ENCODE measurements at regions not wholly inside any gene's neighbourhood (a gene's known extent, or its start where the extent isn't known, plus 50 kb on each side); places are given as distances from the start of the nearest gene placed in this dataset.

GRCh38 chr12:104863296-104863948, 94.7 kb downstream of the SLC41A2 start:
- DNase-seq (ENCODE audit: low read depth in 2 of 3, low spot score in 2 of 3): no peak

DNA sequence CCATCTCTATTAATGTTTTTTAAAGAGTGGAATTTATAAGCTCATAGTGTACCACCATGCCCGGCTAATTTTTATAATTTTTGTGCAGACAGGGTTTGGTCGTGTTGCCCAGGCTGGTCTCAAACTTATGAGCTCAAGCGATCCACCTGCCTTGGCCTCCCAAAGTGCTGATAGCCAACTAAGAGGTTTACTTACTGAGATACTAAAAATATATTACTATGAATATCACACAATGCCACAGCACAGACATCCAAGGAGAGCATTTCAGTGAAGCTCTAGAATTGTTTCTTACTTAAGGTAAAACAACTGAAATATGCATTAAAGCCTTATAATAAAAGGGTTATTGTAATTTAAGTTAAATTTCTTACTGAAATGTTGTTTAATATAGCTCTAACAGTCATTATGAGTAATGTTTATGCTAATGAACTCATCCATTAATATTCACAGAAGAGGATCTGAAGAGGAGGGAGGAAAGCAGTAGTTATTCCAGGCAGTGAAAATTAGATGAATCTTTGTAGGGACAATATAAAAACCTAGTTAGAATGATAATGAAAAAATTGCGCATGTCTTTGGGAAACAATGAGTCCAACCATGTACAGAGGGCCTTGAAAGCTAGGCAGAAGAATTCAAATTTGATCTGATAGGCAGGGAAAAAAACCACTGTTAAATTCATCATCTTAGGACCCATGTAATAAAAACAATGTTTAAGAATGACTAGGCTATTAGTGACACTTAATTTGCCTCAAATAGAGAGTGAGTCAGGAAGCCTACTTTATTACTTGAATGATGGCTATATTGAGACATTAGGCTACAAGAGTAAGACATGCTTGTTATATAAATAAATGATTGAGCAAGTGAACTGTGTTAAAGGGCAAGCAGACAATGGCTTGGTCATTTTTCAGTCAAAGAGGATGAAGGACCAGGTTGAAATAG, 99.2 kb downstream of the SLC41A2 start:
- DNase-seq (ENCODE audit: low read depth in 2 of 3, low spot score in 2 of 3): no peak

GRCh38 chr12:104856531-104856930, 101.6 kb downstream of the SLC41A2 start:
- no peak for DNase-seq (ENCODE audit: low read depth in 2 of 3, low spot score in 2 of 3)

GRCh38 chr12:104855599-104855998, 102.5 kb downstream of the SLC41A2 start:
- DNase-seq (ENCODE audit: low read depth in 2 of 3, low spot score in 2 of 3): no peak

DNA sequence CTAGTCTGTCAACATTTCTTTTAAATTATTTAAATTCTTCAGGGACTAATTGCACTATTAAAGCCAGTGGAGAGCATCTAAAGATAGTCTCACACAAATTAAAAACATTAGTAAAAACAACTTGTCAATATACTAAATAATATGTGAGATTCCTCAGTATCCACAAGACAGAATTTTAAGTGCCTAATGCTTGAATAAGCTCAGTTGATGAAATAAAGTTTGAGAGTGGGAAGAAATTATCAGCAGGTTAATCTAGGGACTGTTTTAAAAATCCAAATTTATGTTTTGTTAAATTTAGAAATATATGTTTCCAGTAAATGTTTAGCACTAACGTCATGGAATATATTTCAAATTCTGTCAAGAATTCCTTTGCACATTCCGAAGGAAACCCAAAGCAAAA, 105.2 kb downstream of the SLC41A2 start:
- no peak for DNase-seq (ENCODE audit: low read depth in 2 of 3, low spot score in 2 of 3)

GRCh38 chr12:104852102-104852501, 106.0 kb downstream of the SLC41A2 start:
- no peak for DNase-seq (ENCODE audit: low read depth in 2 of 3, low spot score in 2 of 3)

DNA sequence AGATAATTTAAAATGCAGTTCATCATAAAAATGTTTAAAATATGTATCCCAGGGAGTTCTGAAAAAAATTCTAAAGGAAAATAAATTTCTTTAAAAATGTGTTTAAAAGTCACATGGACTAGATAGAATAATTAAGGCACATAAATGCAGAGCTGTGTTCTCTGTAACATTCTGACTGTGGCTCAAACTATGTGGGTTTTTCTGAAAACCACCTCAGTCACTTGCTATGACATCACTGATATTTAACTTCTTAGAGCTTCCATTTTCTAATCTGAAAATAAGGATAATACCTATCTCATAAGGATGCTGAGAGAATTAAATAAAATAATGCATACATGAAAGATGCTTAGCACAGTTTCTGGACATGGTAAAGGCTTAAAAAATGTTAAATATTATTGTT, 107.3 kb downstream of the SLC41A2 start:
- DNase-seq (ENCODE audit: low read depth in 2 of 3, low spot score in 2 of 3): no peak

DNA sequence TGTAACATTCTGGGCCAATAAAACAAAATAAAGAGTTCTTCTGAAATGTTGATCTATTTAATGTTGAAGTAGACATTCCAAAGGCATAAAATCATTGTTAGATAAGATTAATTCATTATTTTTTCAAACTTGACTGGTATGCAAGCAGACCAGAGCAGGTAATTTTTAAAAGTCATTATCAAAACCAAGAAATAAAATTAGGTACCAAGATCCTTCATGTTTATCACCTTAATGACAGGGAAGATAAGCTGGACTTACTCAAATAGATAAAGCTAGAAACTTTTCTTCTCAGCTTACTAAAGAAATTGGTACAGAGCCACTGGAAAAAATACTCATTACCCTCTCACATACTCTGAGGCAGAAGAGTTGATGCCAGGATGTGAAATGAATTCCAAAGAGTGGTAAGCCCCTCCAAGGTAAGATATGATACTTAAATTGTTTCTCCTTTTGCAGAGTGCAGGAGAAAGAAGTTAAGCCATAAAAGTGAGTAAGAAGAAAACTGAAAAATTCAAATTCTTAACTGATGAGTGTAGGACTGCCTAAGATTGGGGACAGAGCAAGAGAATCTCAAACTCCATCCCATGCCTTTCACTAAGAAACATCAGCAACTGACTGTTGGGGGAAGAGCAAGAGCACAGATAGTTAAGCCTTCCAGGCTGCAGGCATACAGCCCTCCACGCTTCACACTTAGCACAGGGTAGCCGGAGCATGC, 111.9 kb downstream of the SLC41A2 start:
- DNase-seq (ENCODE audit: low read depth in 2 of 3, low spot score in 2 of 3): no peak

DNA sequence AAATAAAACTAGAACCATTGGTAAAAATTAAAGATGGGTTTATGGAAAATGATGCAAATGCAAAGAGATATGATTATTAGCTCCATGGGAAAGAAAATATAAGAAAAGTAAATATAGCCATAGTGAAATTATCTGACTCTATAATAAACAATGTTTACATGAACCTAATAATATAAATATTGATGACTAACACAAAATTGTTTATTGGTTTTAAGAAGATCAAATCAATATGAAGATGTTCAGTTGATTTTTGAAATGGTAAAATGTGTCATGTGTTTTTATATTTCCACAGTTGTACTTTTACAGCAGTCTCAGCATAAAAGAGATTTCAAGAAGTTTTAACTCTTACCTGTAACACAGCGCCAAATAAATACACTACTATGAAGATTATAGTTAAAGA, 114.0 kb downstream of the SLC41A2 start:
- DNase-seq (ENCODE audit: low read depth in 2 of 3, low spot score in 2 of 3): no peak

GRCh38 chr12:104840262-104840661, 117.8 kb downstream of the SLC41A2 start:
- DNase-seq (ENCODE audit: low read depth in 2 of 3, low spot score in 2 of 3): no peak

- no peak for DNase-seq (ENCODE audit: low read depth in 2 of 3, low spot score in 2 of 3)
Observed at GRCh38 chr12:104835317-104835716, 122.8 kb downstream of the SLC41A2 start.

DNA sequence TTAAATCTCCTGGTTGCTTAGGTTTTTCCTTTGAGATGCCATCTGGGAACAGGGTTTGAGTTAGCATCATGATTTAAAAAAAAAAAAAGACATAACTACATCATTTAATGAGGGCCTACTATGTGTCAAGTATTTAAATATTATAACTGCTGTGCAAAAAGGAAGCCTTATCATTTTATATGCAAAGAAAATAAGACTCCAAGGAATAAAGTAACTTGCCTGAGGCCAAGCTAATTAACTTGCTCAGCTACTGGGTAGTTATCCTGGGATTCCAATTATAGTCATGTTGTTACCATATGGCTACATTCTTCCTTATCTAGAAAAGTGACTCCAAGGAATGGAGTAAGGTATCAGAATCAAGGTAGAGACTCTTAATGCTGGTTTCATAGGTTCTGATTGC, 123.5 kb downstream of the SLC41A2 start:
- no peak for DNase-seq (ENCODE audit: low read depth in 2 of 3, low spot score in 2 of 3)

- no peak for DNase-seq (ENCODE audit: low read depth in 2 of 3, low spot score in 2 of 3)
Observed at GRCh38 chr12:104833756-104834155, 124.3 kb downstream of the SLC41A2 start.

- DNase-seq (ENCODE audit: low read depth in 2 of 3, low spot score in 2 of 3): no peak
Observed at GRCh38 chr12:104828015-104828414, 130.1 kb downstream of the SLC41A2 start.

- no peak for DNase-seq (ENCODE audit: low read depth in 2 of 3, low spot score in 2 of 3)
Observed at GRCh38 chr12:104827587-104827986, 130.5 kb downstream of the SLC41A2 start.

- DNase-seq (ENCODE audit: low read depth in 2 of 3, low spot score in 2 of 3): no peak
Observed at GRCh38 chr12:104825408-104825807, 132.7 kb downstream of the SLC41A2 start.

GRCh38 chr12:104823985-104824461, 134.1 kb downstream of the SLC41A2 start:
- no peak for DNase-seq (ENCODE audit: low read depth in 2 of 3, low spot score in 2 of 3)

DNA sequence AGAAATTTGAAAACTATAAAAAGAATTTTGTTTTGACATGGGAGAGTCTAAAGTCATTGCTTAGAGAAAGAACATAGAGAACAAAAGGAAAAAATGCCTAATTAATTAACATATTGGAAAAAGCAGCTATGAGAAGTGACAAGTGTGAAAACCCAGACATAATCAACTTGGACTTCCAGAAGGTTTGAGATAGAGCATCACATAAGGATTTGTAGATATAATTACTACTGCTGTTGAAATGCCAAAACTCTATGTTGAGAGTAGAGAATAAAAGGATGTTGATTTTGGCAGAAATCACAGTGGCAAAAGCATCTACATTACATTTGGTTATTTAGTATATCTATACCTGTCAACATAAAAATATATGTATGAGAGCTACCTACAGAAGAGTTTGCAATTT, 135.1 kb downstream of the SLC41A2 start:
- no peak for DNase-seq (ENCODE audit: low read depth in 2 of 3, low spot score in 2 of 3)

- DNase-seq (ENCODE audit: low read depth in 2 of 3, low spot score in 2 of 3): no peak
Observed at GRCh38 chr12:104816845-104817503, 141.1 kb downstream of the SLC41A2 start.

GRCh38 chr12:104815935-104816334, 142.2 kb downstream of the SLC41A2 start:
- DNase-seq (ENCODE audit: low read depth in 2 of 3, low spot score in 2 of 3): no peak

DNA sequence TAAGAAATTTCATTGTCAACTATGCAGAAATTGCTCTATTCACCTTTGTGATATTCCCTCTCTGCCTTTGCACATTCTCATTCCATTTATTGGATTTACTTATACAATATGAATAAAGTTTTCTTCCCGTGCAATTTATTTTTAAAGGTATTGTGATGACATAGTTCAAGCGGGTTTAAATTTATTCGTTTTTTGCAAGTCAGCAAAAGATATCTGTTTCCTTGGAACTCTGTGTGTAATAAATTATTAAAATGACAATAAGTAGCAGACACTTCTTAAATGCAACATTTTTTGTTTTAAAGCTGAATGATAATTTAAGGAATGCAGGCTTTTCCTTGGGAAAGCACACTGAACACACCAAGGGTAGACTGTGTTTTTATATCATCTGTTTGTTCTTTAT, 143.1 kb downstream of the SLC41A2 start:
- DNase-seq (ENCODE audit: low read depth in 2 of 3, low spot score in 2 of 3): no peak
